Transverse colon (tissue), 4 donors: ENCODE measurements at regions not wholly inside any gene's neighbourhood (a gene's known extent, or its start where the extent isn't known, plus 50 kb on each side); places are given as distances from the start of the nearest gene placed in this dataset.
"Not testable (repeated sequence)": the region's sequence is repeated elsewhere in the genome, so short reads cannot be mapped to it uniquely, and the experiment has no call there.

Experiments used
- DNase-seq: peaks from one replicate; pipeline ENCODE4 v3.0.0-alpha.2; 2019
- H3K27ac ChIP-seq, 4 donors: fragments of 200-600 bp; sonication (generic); 2 replicates each; pipeline ENCODE4 v1.5.1; 2016 to 2018; ENCODE audit warnings: inconsistent platforms in 4 of 4
- H3K27me3 ChIP-seq: fragments of 200-600 bp; sonication (generic); 2 replicates; pipeline ENCODE4 v1.5.1; 2017; ENCODE audit warnings: inconsistent platforms
- H3K36me3 ChIP-seq, 4 donors: fragments of 200-600 bp; sonication (generic); 2 replicates each; pipeline ENCODE4 v1.5.1; 2017 to 2019; ENCODE audit warnings: inconsistent platforms in 4 of 4
- H3K4me1 ChIP-seq, 4 donors: fragments of 200-600 bp; sonication (generic); 2 replicates each; pipeline ENCODE4 v1.5.1; 2017 to 2020; ENCODE audit warnings: inconsistent platforms in 4 of 4
- H3K4me3 ChIP-seq, 4 donors: fragments of 200-600 bp; sonication (generic); 1 replicate in 1 of 4; 2 replicates in 3 of 4; pipeline versions ENCODE4 v1.5.1 to v1.6.1; 2017 to 2019; ENCODE audit warnings: inconsistent platforms in 4 of 4
- H3K9me3 ChIP-seq, 2 donors: fragments of 200-600 bp; sonication (generic); 2 replicates each; pipeline ENCODE4 v1.5.1; 2017 to 2019; ENCODE audit warnings: inconsistent platforms in 2 of 2
- EP300 ChIP-seq: sonication (generic); formaldehyde crosslinking; IDR thresholded peaks from one replicate; pipeline ENCODE4 v1.6.1; 2017; ENCODE audit warnings: antibody characterized with exemption, low read depth
- POLR2A ChIP-seq: fragments of 450-650 bp; IDR thresholded peaks from one replicate; pipeline ENCODE4 v1.6.1; 2016; ENCODE audit warnings: antibody characterized with exemption, mild to moderate bottlenecking, moderate library complexity
- POLR2AphosphoS5 ChIP-seq, 3 donors: sonication (generic); formaldehyde crosslinking; IDR thresholded peaks; one replicate each; pipeline ENCODE4 v1.6.1; 2016; ENCODE audit warnings: antibody characterized with exemption in 3 of 3
- WGBS, 2 donors: methylation state at CpG; one replicate each; pipeline ENCODE4 v1.1.5; 2018; ENCODE audit warnings: low coverage in 1 of 2; 5-methylcytosine and 5-hydroxymethylcytosine counted together
- in situ Hi-C, 4 donors: fragments of 200-750 bp; cut with MboI; loops; one replicate each; pipeline versions ENCODE4 v1.15.0 to v1.15.1; 2017; ENCODE audit warnings: low sequenced_read_pairs in 3 of 4, low pct_ligation_motif_present in 1 of 4, low pct_unique_long_range_greater_than_20kb in 1 of 4
- intact Hi-C: fragments of 100-400 bp; cut with DNase I; formaldehyde crosslinking; loops from one replicate; pipeline ENCODE4 v1.15.1; 2023; ENCODE audit warnings: low total_unique reads
- TF ChIP-seq, protein P1 (sequence below), 5 experiments: fragments of 200-600 bp in 3 of 5; fragments of 450-650 bp in 2 of 5; sonication (generic) in 3 of 5; IDR thresholded peaks; 1 replicate in 2 of 5; 2 replicates in 3 of 5; pipeline ENCODE4 v1.5.1; 2016 to 2017; ENCODE audit warnings: antibody characterized with exemption in 5 of 5, inconsistent platforms in 3 of 5, mild to moderate bottlenecking in 2 of 5, moderate library complexity in 1 of 5

DNA sequence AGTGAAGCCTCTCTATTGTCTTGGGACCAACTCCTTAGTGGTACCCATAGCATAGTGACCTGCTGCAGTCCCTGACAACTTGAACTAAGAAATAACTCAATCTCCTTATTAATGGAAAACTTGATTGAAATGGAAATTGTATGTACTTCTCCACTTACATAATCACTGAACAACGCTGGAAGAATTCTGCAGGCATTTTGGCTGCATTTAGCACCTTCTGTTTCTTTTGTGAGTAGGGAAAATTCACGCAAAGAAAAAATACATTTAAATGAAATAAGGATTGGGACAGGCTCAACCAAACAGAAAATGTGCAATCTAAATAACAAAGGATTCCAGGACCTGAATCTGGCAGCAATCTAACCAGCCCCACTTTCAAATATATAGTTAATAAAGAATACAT lies 126.9 kb upstream of the GHITM start:
- H3K27ac ChIP-seq = no peak overlapping the region
- H3K36me3 ChIP-seq = no peaks in the 10 kb centered on the region
- in situ Hi-C loops (no loop called here), intact Hi-C loops (no loop called here)
- no peaks in the 10 kb centered on the region for H3K9me3 ChIP-seq
- H3K4me3 ChIP-seq = no peak overlapping the region
- TF ChIP-seq, protein P1, sequence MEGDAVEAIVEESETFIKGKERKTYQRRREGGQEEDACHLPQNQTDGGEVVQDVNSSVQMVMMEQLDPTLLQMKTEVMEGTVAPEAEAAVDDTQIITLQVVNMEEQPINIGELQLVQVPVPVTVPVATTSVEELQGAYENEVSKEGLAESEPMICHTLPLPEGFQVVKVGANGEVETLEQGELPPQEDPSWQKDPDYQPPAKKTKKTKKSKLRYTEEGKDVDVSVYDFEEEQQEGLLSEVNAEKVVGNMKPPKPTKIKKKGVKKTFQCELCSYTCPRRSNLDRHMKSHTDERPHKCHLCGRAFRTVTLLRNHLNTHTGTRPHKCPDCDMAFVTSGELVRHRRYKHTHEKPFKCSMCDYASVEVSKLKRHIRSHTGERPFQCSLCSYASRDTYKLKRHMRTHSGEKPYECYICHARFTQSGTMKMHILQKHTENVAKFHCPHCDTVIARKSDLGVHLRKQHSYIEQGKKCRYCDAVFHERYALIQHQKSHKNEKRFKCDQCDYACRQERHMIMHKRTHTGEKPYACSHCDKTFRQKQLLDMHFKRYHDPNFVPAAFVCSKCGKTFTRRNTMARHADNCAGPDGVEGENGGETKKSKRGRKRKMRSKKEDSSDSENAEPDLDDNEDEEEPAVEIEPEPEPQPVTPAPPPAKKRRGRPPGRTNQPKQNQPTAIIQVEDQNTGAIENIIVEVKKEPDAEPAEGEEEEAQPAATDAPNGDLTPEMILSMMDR (IDR thresholded peaks at IDR 0.05) = no peak
- TF ChIP-seq POLR2AphosphoS5 (IDR thresholded peaks at IDR 0.05) = no peak
- no peak for TF ChIP-seq POLR2A
- H3K4me1 ChIP-seq = no peaks in the 10 kb centered on the region
- DNase-seq = no peak
- 69 to 88% methylated on average over 2 of the region's 2 CpGs for WGBS, 2 donors
- H3K27me3 ChIP-seq = peaks cover 7% of the 10 kb centered on the region

DNA sequence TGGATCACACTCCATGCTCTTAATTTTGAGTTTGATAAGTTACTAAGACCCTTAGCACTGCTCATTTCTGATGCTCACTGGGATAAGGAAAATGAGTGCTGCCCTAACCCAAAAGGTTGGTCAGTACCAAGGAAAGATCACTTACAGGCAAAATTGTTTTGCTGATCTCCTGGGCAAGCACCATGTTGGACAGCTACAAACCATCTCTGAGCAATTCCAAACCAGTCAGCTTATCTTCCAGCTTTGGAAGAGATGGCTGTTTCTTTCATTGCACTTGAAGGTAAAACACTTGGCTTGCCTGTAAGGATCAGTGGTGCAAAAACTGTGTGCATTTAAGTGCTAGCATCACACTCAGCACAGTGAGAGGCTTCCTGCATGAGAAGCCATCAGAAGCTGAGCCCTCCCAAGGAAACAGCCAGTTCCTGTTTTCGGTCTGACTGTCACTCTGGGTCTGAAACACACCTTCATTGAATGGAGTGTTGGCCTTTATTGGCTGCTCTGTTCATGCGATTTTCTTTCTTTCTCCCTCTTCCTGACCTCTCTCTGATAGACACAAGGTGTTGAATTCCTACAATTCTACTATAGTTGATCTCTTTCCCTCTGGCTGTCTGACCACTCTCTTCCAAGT lies 126.4 kb upstream of the GHITM start:
- WGBS, 2 donors = 69% methylated on average over 2 of the region's 2 CpGs; no CpG with 5 or more reads in 1 of the 2 donors
- intact Hi-C loops = no loop called here
- in situ Hi-C loops = no loop called here
- Histone ChIP-seq H3K27ac (no peak overlapping the region), H3K9me3 (no peaks in the 10 kb centered on the region), H3K36me3 (no peaks in the 10 kb centered on the region), H3K4me1 (no peaks in the 10 kb centered on the region), H3K4me3 (no peak overlapping the region), H3K27me3 (peaks cover 7% of the 10 kb centered on the region)
- no peak for DNase-seq
- TF ChIP-seq POLR2AphosphoS5 (IDR thresholded peaks at IDR 0.05) = no peak
- no peak for TF ChIP-seq POLR2A
- no peak for TF ChIP-seq EP300
- TF ChIP-seq, protein P1 (IDR thresholded peaks at IDR 0.05) = no peak

DNA sequence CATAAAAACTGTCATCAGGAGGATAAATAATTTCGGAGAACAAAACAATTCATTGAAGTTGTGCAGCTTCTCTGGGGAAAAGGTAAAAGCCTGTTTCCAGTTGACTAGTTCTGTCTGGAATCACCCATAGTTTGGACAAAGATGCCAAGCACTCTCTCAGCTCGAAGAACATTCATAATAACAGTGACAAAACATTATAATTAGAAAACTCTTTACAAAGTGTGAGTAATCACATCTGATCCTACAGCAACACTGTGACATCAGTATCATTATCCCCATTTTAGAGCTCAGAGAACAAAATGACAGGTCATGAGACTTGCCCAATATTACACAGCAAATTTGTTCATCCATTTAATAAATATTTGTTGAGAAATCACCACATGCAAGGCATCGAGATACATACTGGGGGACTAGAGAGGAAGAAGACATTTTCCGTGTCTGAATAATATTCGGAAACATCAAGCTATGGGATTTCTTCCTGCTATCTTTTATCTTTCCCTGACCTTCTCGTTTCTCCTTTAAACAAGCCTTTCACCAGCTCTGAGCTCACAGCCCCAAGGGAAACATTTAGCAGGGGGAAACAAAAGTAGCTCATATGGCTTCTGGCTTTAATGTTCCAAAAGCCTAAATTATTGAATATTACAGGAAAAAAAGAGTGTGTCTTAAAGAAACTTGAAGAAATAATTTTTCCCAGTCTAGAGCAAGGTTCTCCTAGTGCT lies 123.3 kb upstream of the GHITM start:
- no peaks in the 10 kb centered on the region for H3K36me3 ChIP-seq
- no peak overlapping the region for H3K27ac ChIP-seq
- H3K4me3 ChIP-seq = no peak overlapping the region
- TF ChIP-seq POLR2A = no peak
- TF ChIP-seq POLR2AphosphoS5 (IDR thresholded peaks at IDR 0.05) = no peak
- TF ChIP-seq, protein P1 (IDR thresholded peaks at IDR 0.05) = no peak
- TF ChIP-seq EP300 = no peak
- intact Hi-C loops (no loop called here), in situ Hi-C loops (no loop called here)
- H3K9me3 ChIP-seq = no peaks in the 10 kb centered on the region
- DNase-seq = no peak
- H3K27me3 ChIP-seq = no peaks in the 10 kb centered on the region
- whole genome bisulfite sequencing, 2 donors = 61 to 63% methylated on average over 5 to 6 of the region's 6 CpGs
- H3K4me1 ChIP-seq = peaks cover 0 to 5% (median 4%) of the 10 kb centered on the region in 4 donors

DNA sequence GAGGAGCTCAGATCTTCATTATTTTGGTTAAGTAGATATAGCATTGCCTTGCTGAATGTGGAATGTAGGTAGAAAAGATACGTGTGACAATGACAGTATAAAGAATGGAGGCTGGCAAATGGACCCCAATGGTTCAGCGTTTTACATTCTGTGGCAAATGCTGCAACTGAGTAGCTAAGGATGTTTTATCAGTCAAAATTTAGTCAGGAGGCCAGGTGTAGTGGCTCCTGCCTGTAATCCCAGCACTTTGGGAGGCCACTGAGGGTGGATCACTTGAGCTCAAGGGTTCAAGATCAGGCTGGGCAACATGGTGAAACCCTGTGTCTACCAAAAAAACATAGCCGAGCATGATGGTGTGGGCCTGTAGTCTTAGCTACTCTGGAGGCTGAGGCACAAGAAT lies 120.5 kb upstream of the GHITM start:
- no peak overlapping the region for H3K4me3 ChIP-seq
- 85 to 90% methylated on average over 2 to 3 of the region's 3 CpGs for WGBS, 2 donors
- no peak overlapping the region for H3K27ac ChIP-seq
- intact Hi-C loops (no loop called here), in situ Hi-C loops (no loop called here)
- no peak for DNase-seq
- no peaks in the 10 kb centered on the region for H3K27me3 ChIP-seq
- no peaks in the 10 kb centered on the region for H3K9me3 ChIP-seq
- TF ChIP-seq EP300 (no peak), POLR2A (no peak), POLR2AphosphoS5 (IDR thresholded peaks at IDR 0.05) (no peak)
- TF ChIP-seq, protein P1 (IDR thresholded peaks at IDR 0.05) = no peak
- H3K36me3 ChIP-seq = no peaks in the 10 kb centered on the region
- peaks cover 0 to 5% (median 4%) of the 10 kb centered on the region in 4 donors for H3K4me1 ChIP-seq

DNA sequence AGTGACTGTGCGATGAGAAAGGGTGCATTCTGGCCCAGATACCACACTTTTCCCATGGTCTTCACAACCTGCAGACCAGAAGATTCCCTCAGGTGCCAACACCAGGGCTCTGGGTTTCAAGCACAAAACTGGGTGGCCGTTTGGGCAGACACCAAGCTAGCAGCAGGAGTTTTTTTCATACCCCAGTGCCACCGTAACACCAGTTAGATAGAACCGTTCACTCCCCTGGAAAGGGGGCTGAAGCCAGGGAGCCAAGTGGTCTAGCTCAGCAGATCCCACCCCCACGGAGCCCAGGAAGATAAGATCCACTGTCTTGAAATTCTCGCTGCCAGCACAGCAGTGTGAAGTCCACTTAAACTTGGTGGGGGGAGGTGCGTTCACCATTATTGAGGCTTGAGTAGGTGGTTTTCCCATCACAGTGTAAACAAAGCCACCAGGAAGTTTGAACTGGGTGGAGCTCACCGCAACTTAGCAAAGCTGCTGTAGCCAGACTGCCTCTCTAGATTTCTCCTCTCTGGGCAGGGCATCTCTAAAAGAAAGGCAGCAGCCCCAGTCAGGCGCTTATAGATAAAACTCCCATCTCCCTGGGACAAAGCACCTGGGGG lies 119.4 kb upstream of the GHITM start:
- peak; percentile 45 for DNase-seq
- in situ Hi-C loops, H3K27me3 ChIP-seq, intact Hi-C loops, H3K4me3 ChIP-seq, H3K9me3 ChIP-seq, H3K4me1 ChIP-seq, H3K36me3 ChIP-seq: not testable (repeated sequence)
- peak overlapping the region in 1 of 4 donors; percentile 25 for H3K27ac ChIP-seq
- WGBS, 2 donors = 57% methylated on average over 9 of the region's 9 CpGs; no CpG with 5 or more reads in 1 of the 2 donors
